ENCODE measurements at regions not wholly inside any gene's neighbourhood (a gene's known extent, or its start where the extent isn't known, plus 50 kb on each side); places are given as distances from the start of the nearest gene placed in this dataset.
"Not testable (repeated sequence)": the region's sequence is repeated elsewhere in the genome, so short reads cannot be mapped to it uniquely, and the experiment has no call there.

DNA sequence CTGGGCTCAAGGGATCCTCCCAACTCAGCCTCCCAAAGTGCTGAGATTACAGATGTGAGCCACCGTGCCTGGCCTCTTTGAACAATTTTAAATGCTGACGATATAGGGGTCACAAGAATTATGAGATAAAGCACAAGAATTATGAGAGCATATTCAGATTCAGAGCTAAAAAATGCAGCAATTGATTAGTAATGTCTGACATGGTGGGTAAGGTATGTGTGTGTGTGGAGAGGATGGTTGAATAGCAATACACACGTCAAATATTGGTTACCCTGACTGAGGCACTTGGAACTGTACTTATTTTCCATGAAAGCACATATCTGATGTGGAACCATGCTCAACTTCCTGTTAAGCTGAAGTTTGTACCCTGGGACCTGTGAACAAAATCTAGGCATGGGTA lies 115.6 kb downstream of the EOMES start:
- no peak for DNase-seq
- BruUV-seq (replicated peaks), result no TSS peak
- no peaks in the 10 kb centered on the region for H3K9me3 ChIP-seq
- ChIA-PET CTCF (no interaction called here), POLR2A (no interaction called here)
- no peaks in the 10 kb centered on the region for H3K9me3 Mint-ChIP-seq (ENCODE audit: unreplicated experiment)
- H3K4me3 ChIP-seq (ENCODE audit: low read depth, low read length), result no peak overlapping the region
- H3K27me3 Mint-ChIP-seq (ENCODE audit: insufficient read depth, unreplicated experiment), result no peaks in the 10 kb centered on the region
- H3K36me3 Mint-ChIP-seq (ENCODE audit: insufficient read depth, unreplicated experiment), result no peaks in the 10 kb centered on the region
- no peaks in the 10 kb centered on the region for H3K4me1 ChIP-seq
- no peak overlapping the region for H3K4me3 Mint-ChIP-seq (ENCODE audit: unreplicated experiment)
- TF ChIP-seq, protein P1, sequence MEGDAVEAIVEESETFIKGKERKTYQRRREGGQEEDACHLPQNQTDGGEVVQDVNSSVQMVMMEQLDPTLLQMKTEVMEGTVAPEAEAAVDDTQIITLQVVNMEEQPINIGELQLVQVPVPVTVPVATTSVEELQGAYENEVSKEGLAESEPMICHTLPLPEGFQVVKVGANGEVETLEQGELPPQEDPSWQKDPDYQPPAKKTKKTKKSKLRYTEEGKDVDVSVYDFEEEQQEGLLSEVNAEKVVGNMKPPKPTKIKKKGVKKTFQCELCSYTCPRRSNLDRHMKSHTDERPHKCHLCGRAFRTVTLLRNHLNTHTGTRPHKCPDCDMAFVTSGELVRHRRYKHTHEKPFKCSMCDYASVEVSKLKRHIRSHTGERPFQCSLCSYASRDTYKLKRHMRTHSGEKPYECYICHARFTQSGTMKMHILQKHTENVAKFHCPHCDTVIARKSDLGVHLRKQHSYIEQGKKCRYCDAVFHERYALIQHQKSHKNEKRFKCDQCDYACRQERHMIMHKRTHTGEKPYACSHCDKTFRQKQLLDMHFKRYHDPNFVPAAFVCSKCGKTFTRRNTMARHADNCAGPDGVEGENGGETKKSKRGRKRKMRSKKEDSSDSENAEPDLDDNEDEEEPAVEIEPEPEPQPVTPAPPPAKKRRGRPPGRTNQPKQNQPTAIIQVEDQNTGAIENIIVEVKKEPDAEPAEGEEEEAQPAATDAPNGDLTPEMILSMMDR (IDR thresholded peaks at IDR 0.05; ENCODE audit: insufficient read depth in 1 of 2, low read depth in 1 of 2, low read length in 1 of 2, severe bottlenecking in 1 of 2, unreplicated experiment in 1 of 2), result no peak
- intact Hi-C loops (cut with micrococcal nuclease; ENCODE audit: unreplicated experiment), result no loop called here
- H3K27ac Mint-ChIP-seq (ENCODE audit: unreplicated experiment), result no peak overlapping the region
- H3K4me1 Mint-ChIP-seq (ENCODE audit: low read depth, unreplicated experiment), result no peaks in the 10 kb centered on the region
- H3K27me3 ChIP-seq (replicated peaks; ENCODE audit: control insufficient read depth, insufficient read depth, low read length), result no peaks in the 10 kb centered on the region
- no peaks in the 10 kb centered on the region for H3K36me3 ChIP-seq (ENCODE audit: control insufficient read depth, insufficient read depth, low read length)

DNA sequence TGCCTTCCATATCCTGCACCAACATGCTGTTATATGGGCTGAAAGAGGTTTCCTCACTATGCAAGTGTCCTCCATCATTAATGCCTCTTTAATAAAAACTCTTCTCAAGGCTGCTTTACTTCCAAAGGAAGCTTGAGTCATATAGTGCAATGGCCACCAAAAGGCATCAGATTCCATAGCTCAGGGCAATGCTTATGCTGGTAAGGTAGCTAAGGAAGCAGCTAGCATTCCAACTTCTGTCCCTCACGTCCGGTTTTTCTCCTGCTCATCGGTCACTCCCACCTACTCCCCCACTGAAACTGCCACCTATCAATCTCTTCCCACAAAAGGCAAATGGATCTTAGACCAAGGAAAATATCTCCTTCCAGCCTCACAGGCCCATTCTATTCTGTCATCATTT lies 117.1 kb upstream of the SLC4A7 start:
- H3K36me3 ChIP-seq (ENCODE audit: control insufficient read depth, insufficient read depth, low read length); POLR2A ChIA-PET; BruUV-seq (replicated peaks); H3K27ac Mint-ChIP-seq (ENCODE audit: unreplicated experiment); intact Hi-C loops (cut with micrococcal nuclease; ENCODE audit: unreplicated experiment); CTCF ChIA-PET; H3K4me1 Mint-ChIP-seq (ENCODE audit: low read depth, unreplicated experiment); H3K4me3 Mint-ChIP-seq (ENCODE audit: unreplicated experiment); H3K36me3 Mint-ChIP-seq (ENCODE audit: insufficient read depth, unreplicated experiment); H3K9me3 Mint-ChIP-seq (ENCODE audit: unreplicated experiment); DNase-seq; H3K27me3 Mint-ChIP-seq (ENCODE audit: insufficient read depth, unreplicated experiment); H3K4me1 ChIP-seq; H3K27me3 ChIP-seq (replicated peaks; ENCODE audit: control insufficient read depth, insufficient read depth, low read length); H3K9me3 ChIP-seq; H3K4me3 ChIP-seq (ENCODE audit: low read depth, low read length): not testable (repeated sequence)

DNA sequence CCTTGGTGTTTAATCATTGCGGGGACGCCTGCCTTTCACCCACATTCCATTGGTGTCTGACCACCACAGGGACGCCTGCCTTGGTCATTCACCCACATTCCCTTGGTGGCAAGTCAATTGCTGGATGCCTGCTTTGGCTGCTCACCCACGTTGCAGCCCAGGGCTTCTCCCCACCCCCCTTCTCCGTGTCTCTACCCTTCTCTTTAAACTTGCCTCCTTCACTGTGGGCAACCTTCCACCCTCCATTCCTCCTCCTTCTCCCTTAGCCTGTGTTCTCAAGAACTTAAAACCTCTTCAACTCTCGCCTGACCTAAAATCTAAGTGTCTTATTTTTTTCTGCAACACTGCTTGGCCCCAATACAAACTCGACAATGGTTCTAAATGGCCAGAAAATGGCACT lies 115.6 kb upstream of the SLC4A7 start:
- H3K4me1 ChIP-seq; H3K9me3 ChIP-seq; H3K4me3 ChIP-seq (ENCODE audit: low read depth, low read length); DNase-seq; POLR2A ChIA-PET; H3K36me3 Mint-ChIP-seq (ENCODE audit: insufficient read depth, unreplicated experiment); H3K27ac Mint-ChIP-seq (ENCODE audit: unreplicated experiment); H3K4me3 Mint-ChIP-seq (ENCODE audit: unreplicated experiment); H3K36me3 ChIP-seq (ENCODE audit: control insufficient read depth, insufficient read depth, low read length); H3K27me3 ChIP-seq (replicated peaks; ENCODE audit: control insufficient read depth, insufficient read depth, low read length); intact Hi-C loops (cut with micrococcal nuclease; ENCODE audit: unreplicated experiment); CTCF ChIA-PET; BruUV-seq (replicated peaks); H3K4me1 Mint-ChIP-seq (ENCODE audit: low read depth, unreplicated experiment); H3K9me3 Mint-ChIP-seq (ENCODE audit: unreplicated experiment); H3K27me3 Mint-ChIP-seq (ENCODE audit: insufficient read depth, unreplicated experiment): not testable (repeated sequence)

DNA sequence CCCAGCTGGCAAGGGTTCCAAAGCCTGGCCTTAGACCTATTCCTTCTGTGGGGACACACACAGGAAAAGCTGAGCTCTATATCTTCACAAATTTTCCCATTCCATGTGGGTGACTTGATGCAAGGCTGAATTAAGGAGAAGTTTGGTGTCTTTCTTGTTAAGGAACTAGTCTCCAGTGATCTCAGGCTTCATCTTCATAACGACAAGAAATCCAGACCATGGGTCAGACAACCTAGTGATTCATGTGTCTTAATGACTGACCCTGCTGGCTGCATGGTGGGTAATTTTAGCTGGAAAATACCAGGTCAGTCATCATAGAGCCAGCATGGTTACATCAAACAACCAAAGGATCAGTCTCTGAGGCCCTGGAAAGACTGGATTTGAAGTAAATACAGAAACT lies 112.7 kb upstream of the SLC4A7 start:
- POLR2A ChIA-PET, result no interaction called here
- Histone ChIP-seq H3K4me1 (no peaks in the 10 kb centered on the region), H3K4me3 (ENCODE audit: low read depth, low read length) (no peak overlapping the region), H3K36me3 (ENCODE audit: control insufficient read depth, insufficient read depth, low read length) (no peaks in the 10 kb centered on the region), H3K27me3 (replicated peaks; ENCODE audit: control insufficient read depth, insufficient read depth, low read length) (no peaks in the 10 kb centered on the region), H3K9me3 (no peaks in the 10 kb centered on the region)
- Mint-ChIP-seq H3K4me3 (ENCODE audit: unreplicated experiment) (no peak overlapping the region), H3K4me1 (ENCODE audit: low read depth, unreplicated experiment) (no peaks in the 10 kb centered on the region), H3K36me3 (ENCODE audit: insufficient read depth, unreplicated experiment) (no peaks in the 10 kb centered on the region), H3K27me3 (ENCODE audit: insufficient read depth, unreplicated experiment) (peaks cover 3% of the 10 kb centered on the region), H3K9me3 (ENCODE audit: unreplicated experiment) (no peaks in the 10 kb centered on the region), H3K27ac (ENCODE audit: unreplicated experiment) (no peak overlapping the region)
- CTCF ChIA-PET, result no interaction called here
- intact Hi-C loops (cut with micrococcal nuclease; ENCODE audit: unreplicated experiment), result no loop called here
- BruUV-seq (replicated peaks), result no TSS peak
- TF ChIP-seq, protein P1 (IDR thresholded peaks at IDR 0.05; ENCODE audit: insufficient read depth in 1 of 2, low read depth in 1 of 2, low read length in 1 of 2, severe bottlenecking in 1 of 2, unreplicated experiment in 1 of 2), result no peak
- no peak for DNase-seq

Measured in Caco-2 (cell line).